HEK293 (cell line): ENCODE measurements at regions not wholly inside any gene's neighbourhood (a gene's known extent, or its start where the extent isn't known, plus 50 kb on each side); places are given as distances from the start of the nearest gene placed in this dataset.

Source experiments
- ZBTB7A ChIP-seq: fragments of 450-650 bp; formaldehyde crosslinking; IDR thresholded peaks from 2 replicates; pipeline ENCODE4 v1.5.1; 2016; ENCODE audit warnings: low read depth, missing biosample characterization, missing genetic modification characterization
- ZNF211 ChIP-seq: fragments of 450-650 bp; formaldehyde crosslinking; IDR thresholded peaks from 2 replicates; pipeline ENCODE4 v1.5.1; 2016; ENCODE audit warnings: low read depth, missing biosample characterization, missing genetic modification characterization

DNA sequence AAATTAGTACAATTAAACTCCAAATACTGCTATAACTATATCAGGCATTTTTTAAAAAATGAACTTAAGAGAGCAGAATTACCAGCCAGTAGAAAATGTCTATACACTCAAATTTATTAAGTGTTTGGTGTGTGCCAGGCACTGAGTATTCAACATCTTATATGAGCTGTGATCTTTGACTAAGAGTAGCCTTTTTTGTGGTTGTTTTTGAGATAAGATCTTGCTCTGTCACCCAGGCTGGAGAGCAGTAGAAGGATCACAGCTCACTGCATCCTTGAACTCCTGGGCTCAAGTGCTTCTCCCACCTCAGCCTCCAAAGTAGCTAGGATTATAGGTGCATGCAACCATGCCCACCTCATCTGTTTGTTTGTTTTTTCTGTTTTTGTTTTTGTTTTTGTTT, 102.5 kb upstream of the CELF2 start:
- no peak for TF ChIP-seq ZNF211 (tag by site-specific recombination)
- no peak for TF ChIP-seq ZBTB7A (tag by site-specific recombination)
